Prostate gland (tissue), 2 donors: ENCODE measurements at regions not wholly inside any gene's neighbourhood (a gene's known extent, or its start where the extent isn't known, plus 50 kb on each side); places are given as distances from the start of the nearest gene placed in this dataset.

Experiments used
- DNase-seq: peaks from one replicate; pipeline ENCODE4 v3.0.0-alpha.2; 2019; ENCODE audit warnings: low spot score
- H3K27ac ChIP-seq, 2 donors: fragments of 200-600 bp; sonication (generic); 2 replicates each; pipeline ENCODE4 v1.5.1; 2017 to 2019
- H3K27me3 ChIP-seq: fragments of 200-600 bp; sonication (generic); replicated peaks from 2 replicates; pipeline ENCODE4 v1.5.1; 2019; ENCODE audit not compliant: insufficient read depth
- H3K36me3 ChIP-seq, 2 donors: fragments of 200-600 bp; sonication (generic); 1 replicate in 1 of 2; 2 replicates in 1 of 2; pipeline versions ENCODE4 v1.5.1 to v1.8.1; 2017 to 2019
- H3K4me1 ChIP-seq: fragments of 200-600 bp; sonication (generic); replicated peaks from 2 replicates; pipeline ENCODE4 v1.5.1; 2019
- H3K4me3 ChIP-seq, 2 donors: fragments of 200-600 bp; sonication (generic); 2 replicates each; pipeline ENCODE4 v1.5.1; 2017 to 2019
- H3K9me3 ChIP-seq: fragments of 200-600 bp; sonication (generic); 2 replicates; pipeline ENCODE4 v1.5.1; 2017
- POLR2A ChIP-seq: fragments of 450-650 bp; IDR thresholded peaks from one replicate; pipeline ENCODE4 v1.6.1; 2016; ENCODE audit warnings: antibody characterized with exemption, mild to moderate bottlenecking
- POLR2AphosphoS5 ChIP-seq: sonication (generic); formaldehyde crosslinking; IDR thresholded peaks from one replicate; pipeline ENCODE4 v1.6.1; 2017; ENCODE audit warnings: antibody characterized with exemption
- WGBS: methylation state at CpG from one replicate; pipeline ENCODE4 v1.1.5; 2018; 5-methylcytosine and 5-hydroxymethylcytosine counted together
- intact Hi-C: fragments of 100-400 bp; cut with DNase I; formaldehyde crosslinking; loops from one replicate; pipeline ENCODE4 v1.14.2; 2022
- TF ChIP-seq, protein P1 (sequence below), 4 experiments: fragments of 200-600 bp in 2 of 4; fragments of 450-650 bp in 2 of 4; sonication (generic) in 2 of 4; IDR thresholded peaks; 1 replicate in 3 of 4; 2 replicates in 1 of 4; pipeline ENCODE4 v1.5.1; 2016 to 2019; ENCODE audit warnings: antibody characterized with exemption in 4 of 4, mild to moderate bottlenecking in 2 of 4, moderate library complexity in 2 of 4

DNA sequence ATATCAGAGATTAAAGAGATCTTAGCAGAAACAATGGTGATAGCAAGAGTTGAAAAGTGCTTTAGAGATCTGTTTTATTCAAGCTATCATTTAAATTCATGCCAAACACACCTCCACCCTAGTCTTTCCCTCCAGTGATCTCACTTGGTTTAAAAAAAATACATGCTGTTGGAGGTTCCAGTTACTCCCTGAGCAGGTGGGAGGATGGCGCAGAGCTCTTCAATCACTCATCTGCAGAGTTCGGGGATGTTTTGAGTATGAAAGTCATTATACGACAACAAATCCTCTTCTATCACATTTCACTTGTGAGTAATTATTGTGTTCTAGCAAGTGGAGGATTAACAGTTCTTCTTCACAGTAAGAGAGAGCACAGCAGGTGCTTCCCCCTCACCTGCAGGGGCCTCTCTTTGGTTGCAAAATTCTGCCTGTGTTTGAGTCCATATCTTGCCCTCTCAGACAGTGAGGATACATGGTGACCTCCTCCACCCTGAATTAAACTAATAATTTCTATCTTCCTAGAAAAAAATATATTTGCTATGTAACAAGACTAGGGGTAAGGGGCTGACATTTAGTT lies 376.7 kb downstream of the LIG4 start:
- intact Hi-C loops, result no loop called here
- Histone ChIP-seq H3K4me1 (no peaks in the 10 kb centered on the region), H3K36me3 (no peaks in the 10 kb centered on the region), H3K27me3 (no peaks in the 10 kb centered on the region), H3K4me3 (no peak overlapping the region), H3K27ac (no peak overlapping the region), H3K9me3 (no peaks in the 10 kb centered on the region)
- no peak for DNase-seq
- 59% methylated on average over 3 of the region's 3 CpGs for WGBS
- TF ChIP-seq POLR2AphosphoS5 (no peak), POLR2A (no peak)
- TF ChIP-seq, protein P1, sequence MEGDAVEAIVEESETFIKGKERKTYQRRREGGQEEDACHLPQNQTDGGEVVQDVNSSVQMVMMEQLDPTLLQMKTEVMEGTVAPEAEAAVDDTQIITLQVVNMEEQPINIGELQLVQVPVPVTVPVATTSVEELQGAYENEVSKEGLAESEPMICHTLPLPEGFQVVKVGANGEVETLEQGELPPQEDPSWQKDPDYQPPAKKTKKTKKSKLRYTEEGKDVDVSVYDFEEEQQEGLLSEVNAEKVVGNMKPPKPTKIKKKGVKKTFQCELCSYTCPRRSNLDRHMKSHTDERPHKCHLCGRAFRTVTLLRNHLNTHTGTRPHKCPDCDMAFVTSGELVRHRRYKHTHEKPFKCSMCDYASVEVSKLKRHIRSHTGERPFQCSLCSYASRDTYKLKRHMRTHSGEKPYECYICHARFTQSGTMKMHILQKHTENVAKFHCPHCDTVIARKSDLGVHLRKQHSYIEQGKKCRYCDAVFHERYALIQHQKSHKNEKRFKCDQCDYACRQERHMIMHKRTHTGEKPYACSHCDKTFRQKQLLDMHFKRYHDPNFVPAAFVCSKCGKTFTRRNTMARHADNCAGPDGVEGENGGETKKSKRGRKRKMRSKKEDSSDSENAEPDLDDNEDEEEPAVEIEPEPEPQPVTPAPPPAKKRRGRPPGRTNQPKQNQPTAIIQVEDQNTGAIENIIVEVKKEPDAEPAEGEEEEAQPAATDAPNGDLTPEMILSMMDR (IDR thresholded peaks at IDR 0.05), result no peak

DNA sequence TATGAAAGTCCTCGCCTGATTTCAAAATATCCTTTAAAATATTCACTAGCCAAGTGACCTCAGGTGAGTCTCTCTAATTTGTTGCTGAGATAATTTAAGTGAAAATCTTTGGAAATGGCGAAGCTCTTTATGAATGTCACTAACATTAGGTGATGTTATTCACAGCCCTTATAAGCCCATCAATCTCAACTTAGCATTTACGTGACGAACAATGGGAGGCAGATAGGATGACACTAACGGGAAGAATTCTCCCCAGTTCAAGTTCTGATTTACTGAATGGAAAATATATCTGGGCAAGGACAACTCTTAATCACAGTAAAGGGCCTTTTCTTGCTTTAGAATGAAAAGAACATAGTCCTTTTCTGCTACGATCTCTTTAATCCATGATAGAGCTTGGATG lies 378.7 kb downstream of the LIG4 start:
- Histone ChIP-seq H3K36me3 (no peaks in the 10 kb centered on the region), H3K9me3 (no peaks in the 10 kb centered on the region), H3K27me3 (no peaks in the 10 kb centered on the region), H3K4me3 (no peak overlapping the region), H3K27ac (no peak overlapping the region), H3K4me1 (no peaks in the 10 kb centered on the region)
- TF ChIP-seq POLR2A, result no peak
- TF ChIP-seq, protein P1 (IDR thresholded peaks at IDR 0.05), result no peak
- intact Hi-C loops, result no loop called here
- 82% methylated on average over 6 of the region's 6 CpGs for whole genome bisulfite sequencing
- no peak for DNase-seq

DNA sequence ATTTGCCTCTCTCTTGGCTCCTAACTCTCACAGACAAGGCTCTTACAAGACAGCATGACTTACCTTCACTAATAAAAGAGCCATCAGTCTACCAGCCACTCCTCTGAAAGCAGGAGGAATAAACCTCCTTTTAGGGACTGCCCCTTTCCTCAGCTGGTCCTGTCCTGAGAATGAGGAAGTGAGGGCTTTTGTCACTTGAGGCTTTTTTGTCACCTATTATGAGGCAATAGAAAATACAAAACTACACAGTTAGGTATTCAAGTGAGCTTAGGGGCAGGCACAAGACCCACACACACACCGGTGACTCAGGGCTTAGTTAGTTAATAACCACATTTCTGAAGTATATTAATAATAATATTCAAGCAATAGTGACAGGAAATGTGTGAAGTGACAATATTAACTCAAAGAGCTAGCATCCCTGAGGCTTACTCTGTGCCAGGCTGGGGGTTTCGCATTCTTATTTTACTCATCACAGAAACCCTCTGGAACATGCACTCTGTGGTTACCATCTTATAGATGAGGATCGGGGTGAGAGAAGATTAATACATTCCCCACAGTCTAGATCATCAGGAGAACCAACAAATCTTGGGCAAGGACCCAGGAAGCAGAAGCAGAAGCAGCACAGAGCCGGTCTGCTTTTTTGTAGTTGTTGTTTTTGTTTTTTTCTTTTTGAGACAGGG lies 379.9 kb downstream of the LIG4 start:
- H3K36me3 ChIP-seq, result no peaks in the 10 kb centered on the region
- no peak for TF ChIP-seq POLR2A
- TF ChIP-seq POLR2AphosphoS5, result no peak
- TF ChIP-seq, protein P1 (IDR thresholded peaks at IDR 0.05), result no peak
- no peaks in the 10 kb centered on the region for H3K9me3 ChIP-seq
- DNase-seq, result no peak
- H3K4me3 ChIP-seq, result no peak overlapping the region
- intact Hi-C loops, result no loop called here
- no peaks in the 10 kb centered on the region for H3K4me1 ChIP-seq
- WGBS, result 78% methylated on average over 4 of the region's 4 CpGs
- no peaks in the 10 kb centered on the region for H3K27me3 ChIP-seq
- no peak overlapping the region for H3K27ac ChIP-seq

DNA sequence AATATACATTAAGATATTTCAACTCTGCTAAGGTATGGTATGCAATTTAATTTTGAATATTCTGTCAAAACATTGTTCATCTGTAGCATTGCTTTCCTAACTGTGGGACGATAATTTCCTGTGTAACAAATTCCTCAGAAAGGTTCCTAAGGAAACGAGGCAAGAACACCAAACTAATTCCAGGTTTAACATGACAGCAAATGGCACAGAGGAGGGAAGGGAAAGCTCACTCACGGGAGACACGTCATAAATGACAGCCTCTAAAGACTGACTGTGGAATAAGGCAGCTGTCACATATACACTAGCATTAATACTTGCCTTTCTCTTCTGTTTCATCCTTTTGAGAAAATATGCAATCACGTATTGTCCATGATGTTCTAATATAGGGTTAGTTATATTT lies 380.6 kb downstream of the LIG4 start:
- H3K36me3 ChIP-seq, result no peaks in the 10 kb centered on the region
- WGBS, result 44% methylated on average over 5 of the region's 5 CpGs
- no peaks in the 10 kb centered on the region for H3K4me1 ChIP-seq
- H3K27me3 ChIP-seq, result no peaks in the 10 kb centered on the region
- no peaks in the 10 kb centered on the region for H3K9me3 ChIP-seq
- no peak for DNase-seq
- no peak overlapping the region for H3K4me3 ChIP-seq
- intact Hi-C loops, result no loop called here
- no peak overlapping the region for H3K27ac ChIP-seq
- TF ChIP-seq POLR2A (no peak), POLR2AphosphoS5 (no peak)
- TF ChIP-seq, protein P1 (IDR thresholded peaks at IDR 0.05), result no peak

DNA sequence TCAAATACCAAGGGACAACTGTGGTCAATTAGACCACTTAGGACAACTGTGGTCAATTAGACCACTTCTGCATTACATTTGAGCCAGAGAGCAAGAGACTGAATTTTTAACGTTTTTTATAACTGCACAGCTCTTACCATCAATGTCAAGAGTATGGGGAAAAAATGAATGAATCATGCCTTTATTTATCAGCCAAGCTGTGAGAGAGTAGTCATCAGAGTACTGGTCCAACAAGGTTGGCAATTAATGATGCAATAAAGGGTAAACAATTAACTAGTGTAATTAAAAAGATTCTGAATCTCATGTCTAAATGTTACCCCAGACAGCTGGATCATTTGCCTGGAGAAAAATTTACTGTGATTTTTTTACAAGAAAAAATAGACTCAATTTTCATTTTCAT lies 381.1 kb downstream of the LIG4 start:
- intact Hi-C loops, result no loop called here
- WGBS, result 30% methylated on average over 1 of the region's 1 CpG
- H3K9me3 ChIP-seq, result no peaks in the 10 kb centered on the region

More for the DNA sequence above, 381.1 kb downstream of the LIG4 start:
- Histone ChIP-seq H3K4me3 (no peak overlapping the region), H3K27ac (no peak overlapping the region), H3K4me1 (no peaks in the 10 kb centered on the region), H3K36me3 (no peaks in the 10 kb centered on the region), H3K27me3 (no peaks in the 10 kb centered on the region)
- no peak for DNase-seq
- TF ChIP-seq POLR2A (no peak), POLR2AphosphoS5 (no peak)
- TF ChIP-seq, protein P1 (IDR thresholded peaks at IDR 0.05), result no peak
